Suprapubic skin (tissue), 4 donors: ENCODE measurements at regions not wholly inside any gene's neighbourhood (a gene's known extent, or its start where the extent isn't known, plus 50 kb on each side); places are given as distances from the start of the nearest gene placed in this dataset.

Experiments used
- CTCF ChIP-seq, 2 donors: fragments of 200-600 bp in 1 of 2; fragments of 450-650 bp in 1 of 2; sonication (generic) in 1 of 2; IDR thresholded peaks; one replicate each; pipeline ENCODE4 v1.5.1; 2016 to 2019; ENCODE audit warnings: antibody characterized with exemption in 2 of 2, mild to moderate bottlenecking in 1 of 2, moderate library complexity in 1 of 2
- POLR2A ChIP-seq, 2 donors: fragments of 450-650 bp; IDR thresholded peaks; one replicate each; pipeline ENCODE4 v1.6.1; 2017; ENCODE audit warnings: antibody characterized with exemption in 2 of 2, mild to moderate bottlenecking in 2 of 2, moderate library complexity in 2 of 2
- POLR2AphosphoS5 ChIP-seq, 3 donors: sonication (generic); formaldehyde crosslinking; IDR thresholded peaks; one replicate each; pipeline ENCODE4 v1.6.1; 2017; ENCODE audit warnings: antibody characterized with exemption in 3 of 3

GRCh38 chr5:3220201-3220600, 375.4 kb upstream of the IRX1 start:
- TF ChIP-seq CTCF (IDR thresholded peaks at IDR 0.05) (no peak), POLR2AphosphoS5 (IDR thresholded peaks at IDR 0.05) (no peak), POLR2A (IDR thresholded peaks at IDR 0.05) (no peak)
